ENCODE measurements at regions not wholly inside any gene's neighbourhood (a gene's known extent, or its start where the extent isn't known, plus 50 kb on each side); places are given as distances from the start of the nearest gene placed in this dataset.

GRCh38 chr13:85586856-85587255 is 212.4 kb downstream of the SLITRK6 start:
- intact Hi-C loops (cut with micrococcal nuclease): no loop called here
- H3K4me2 ChIP-seq (ENCODE audit: low read length): no peak overlapping the region
- H3K36me3 ChIP-seq (ENCODE audit: control insufficient read depth in 1 of 2, insufficient read depth in 2 of 2, low read length in 2 of 2): no peaks in the 10 kb centered on the region
- no peaks in the 10 kb centered on the region for H3K9me3 ChIP-seq (ENCODE audit: control insufficient read depth in 1 of 2, insufficient read depth in 1 of 2, low read depth in 1 of 2, low read length in 2 of 2)
- DNase-seq (ENCODE audit: low read depth, low spot score) (no peak), ATAC-seq (no peak)
- no peaks in the 10 kb centered on the region for H3K9me2 ChIP-seq (ENCODE audit: insufficient read depth)
- POLR2A ChIA-PET: no interaction called here
- H3K27me3 ChIP-seq (ENCODE audit: insufficient read depth, low read length): no peaks in the 10 kb centered on the region
- H3K9ac ChIP-seq (ENCODE audit: low read length): no peak overlapping the region
- CTCF ChIA-PET: no interaction called here
- no peak overlapping the region for H3K4me3 ChIP-seq (replicated peaks in 1 of 2; ENCODE audit: low read depth in 1 of 2, low read length in 2 of 2)
- no peak overlapping the region for H2AFZ ChIP-seq (ENCODE audit: low read depth, low read length, poor library complexity, severe bottlenecking)
- RAD21 ChIA-PET (ENCODE audit: low non-redundant PET in 1 of 2, low total read pairs in 2 of 2, uncharacterized antibody in 2 of 2, unreplicated experiment in 2 of 2): no interaction called here
- no peaks in the 10 kb centered on the region for H4K20me1 ChIP-seq (ENCODE audit: insufficient read depth)
- TF ChIP-seq CBX3 (IDR thresholded peaks at IDR 0.05; ENCODE audit: low read depth): no peak
- no peak for TF ChIP-seq RAD21 (IDR thresholded peaks at IDR 0.05; ENCODE audit: low read depth)
- no peak for TF ChIP-seq ELF1 (IDR thresholded peaks at IDR 0.05; ENCODE audit: borderline replicate concordance, low read depth)
- TF ChIP-seq EGR1 (IDR thresholded peaks at IDR 0.05; ENCODE audit: low read depth): no peak
- TF ChIP-seq SRF (IDR thresholded peaks at IDR 0.05; ENCODE audit: low read depth): no peak
- TF ChIP-seq SP1 (IDR thresholded peaks at IDR 0.05; ENCODE audit: low read depth): no peak
- no peak for TF ChIP-seq JUND (IDR thresholded peaks at IDR 0.05)
- no peak for TF ChIP-seq REST (IDR thresholded peaks at IDR 0.05; ENCODE audit: low read depth)
- TF ChIP-seq TCF7L2 (IDR thresholded peaks at IDR 0.05; ENCODE audit: borderline replicate concordance, extremely low read depth, insufficient read depth, insufficient read length): no peak
- TF ChIP-seq POLR2AphosphoS5 (IDR thresholded peaks at IDR 0.05; ENCODE audit: low read depth, low read length): no peak
- TF ChIP-seq ZFX (IDR thresholded peaks at IDR 0.05): no peak
- no peak for TF ChIP-seq ZBTB33 (IDR thresholded peaks at IDR 0.05; ENCODE audit: extremely low read depth, insufficient replicate concordance, low read length)
- no peak for TF ChIP-seq MAX (IDR thresholded peaks at IDR 0.05)
- TF ChIP-seq EZH2 (IDR thresholded peaks at IDR 0.05): no peak
- TF ChIP-seq SIN3A (IDR thresholded peaks at IDR 0.05; ENCODE audit: low read depth): no peak
- no peak for TF ChIP-seq FOSL1 (IDR thresholded peaks at IDR 0.05; ENCODE audit: low read depth)
- TF ChIP-seq POLR2A (IDR thresholded peaks at IDR 0.05; ENCODE audit: borderline replicate concordance, extremely low read depth, insufficient read depth, insufficient read length): no peak
- no peak for TF ChIP-seq CTCF (IDR thresholded peaks at IDR 0.05 in 2 of 3, conservative IDR thresholded peaks at IDR 0.05 in 1 of 3; ENCODE audit: borderline replicate concordance in 1 of 3, insufficient read depth in 1 of 3, low read depth in 2 of 3, low read length in 2 of 3)
- TF ChIP-seq ATF3 (IDR thresholded peaks at IDR 0.05): no peak
- TF ChIP-seq ZNF274 (IDR thresholded peaks at IDR 0.05; ENCODE audit: low read depth, low read length): no peak
- no TSS peak for BruUV-seq (replicated peaks)
- no peak overlapping the region for H3K27ac ChIP-seq (ENCODE audit: low read depth, low read length)
- no peaks in the 10 kb centered on the region for H3K4me1 ChIP-seq (ENCODE audit: control insufficient read depth in 1 of 2, insufficient read depth in 2 of 2, low read length in 2 of 2)
- H3K79me2 ChIP-seq (ENCODE audit: insufficient read depth, low read length): no peaks in the 10 kb centered on the region

Measured in HCT116 (cell line).